NCI-H146 (cell line): ENCODE measurements at regions not wholly inside any gene's neighbourhood (a gene's known extent, or its start where the extent isn't known, plus 50 kb on each side); places are given as distances from the start of the nearest gene placed in this dataset.

Experiments
- DNase-seq: peaks from one replicate; lab custom pipeline; 2025; lab: John Stamatoyannopoulos, UW

GRCh38 chrX:82081027-82081426 is 879.1 kb downstream of the SH3BGRL start:
- DNase-seq = no peak

GRCh38 chrX:82087699-82088098 is 885.8 kb downstream of the SH3BGRL start:
- DNase-seq = no peak

- DNase-seq = no peak
Observed at GRCh38 chrX:82092307-82092706, 890.4 kb downstream of the SH3BGRL start.

- DNase-seq = no peak
Observed at GRCh38 chrX:82125103-82125502, 923.2 kb downstream of the SH3BGRL start.

- DNase-seq = no peak
Observed at GRCh38 chrX:82127228-82128123, 925.6 kb downstream of the SH3BGRL start.

DNA sequence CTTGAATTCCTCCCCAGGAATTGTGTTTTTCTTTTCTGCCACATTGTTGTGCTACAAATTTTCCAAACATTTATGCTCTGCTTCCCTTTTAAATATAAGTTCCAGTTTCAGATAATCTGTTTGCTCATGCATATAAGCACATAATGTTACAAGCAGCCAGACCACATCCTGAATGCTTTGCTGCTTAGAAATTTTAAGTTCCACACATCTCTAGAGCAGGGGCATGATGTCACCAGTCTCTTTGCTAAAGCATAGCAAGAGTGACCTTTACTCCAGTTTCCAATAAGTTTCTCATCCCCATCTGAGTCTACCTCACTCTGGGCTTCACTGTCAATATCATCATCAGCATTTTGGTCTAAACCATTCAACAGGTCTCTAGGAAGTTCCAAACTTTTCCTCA is 932.5 kb downstream of the SH3BGRL start:
- no peak for DNase-seq

DNA sequence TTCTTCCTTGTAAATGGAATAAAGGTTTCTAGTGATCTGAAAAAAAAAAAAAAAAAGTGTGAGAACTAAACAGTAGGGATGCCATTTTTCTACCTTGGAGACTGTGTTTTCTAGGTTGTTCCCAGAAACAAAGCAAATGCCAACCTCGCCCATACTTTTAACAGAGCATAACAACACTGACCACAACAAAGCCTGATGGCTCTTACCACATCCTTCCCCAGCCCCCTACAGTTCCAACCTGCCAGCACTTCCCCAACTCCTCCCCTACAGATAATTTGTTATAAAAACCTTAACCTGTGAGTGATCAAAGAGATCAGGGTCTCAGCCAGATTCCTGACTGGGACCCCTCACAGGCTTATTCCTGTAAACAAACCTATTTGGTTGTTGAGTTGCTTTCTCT is 940.0 kb downstream of the SH3BGRL start:
- DNase-seq = no peak

DNA sequence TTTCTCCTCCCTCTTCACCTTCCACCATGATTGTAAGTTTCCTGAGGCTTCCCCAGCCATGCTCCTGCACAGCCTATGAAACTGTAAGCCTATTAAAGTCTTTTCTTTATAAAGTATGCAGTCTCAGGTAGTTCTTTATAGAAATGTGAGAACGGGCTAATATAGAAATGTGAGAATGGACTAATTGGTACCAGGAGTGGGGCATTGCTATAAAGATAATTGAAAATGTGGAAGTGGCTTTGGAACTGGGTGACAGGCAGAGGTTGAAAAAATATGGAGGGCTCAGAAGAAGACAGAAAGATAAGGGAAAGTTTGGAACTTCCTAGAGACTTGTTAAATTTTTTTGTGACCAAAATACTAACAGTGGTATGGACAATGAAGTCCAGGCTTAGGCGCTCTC is 959.3 kb downstream of the SH3BGRL start:
- no peak for DNase-seq

GRCh38 chrX:82163701-82164100 is 961.8 kb downstream of the SH3BGRL start:
- no peak for DNase-seq

GRCh38 chrX:82196866-82197265 is 995.0 kb downstream of the SH3BGRL start:
- DNase-seq = no peak

GRCh38 chrX:82208975-82209374 is 1007.1 kb downstream of the SH3BGRL start:
- no peak for DNase-seq

GRCh38 chrX:82218361-82218760 is 1016.5 kb downstream of the SH3BGRL start:
- DNase-seq = peak; percentile 17

GRCh38 chrX:82219129-82219528 is 1017.2 kb downstream of the SH3BGRL start:
- DNase-seq = no peak

GRCh38 chrX:82224961-82225360 is 1023.1 kb downstream of the SH3BGRL start:
- DNase-seq = no peak

- no peak for DNase-seq
Observed at GRCh38 chrX:82230013-82230412, 1028.1 kb downstream of the SH3BGRL start.

DNA sequence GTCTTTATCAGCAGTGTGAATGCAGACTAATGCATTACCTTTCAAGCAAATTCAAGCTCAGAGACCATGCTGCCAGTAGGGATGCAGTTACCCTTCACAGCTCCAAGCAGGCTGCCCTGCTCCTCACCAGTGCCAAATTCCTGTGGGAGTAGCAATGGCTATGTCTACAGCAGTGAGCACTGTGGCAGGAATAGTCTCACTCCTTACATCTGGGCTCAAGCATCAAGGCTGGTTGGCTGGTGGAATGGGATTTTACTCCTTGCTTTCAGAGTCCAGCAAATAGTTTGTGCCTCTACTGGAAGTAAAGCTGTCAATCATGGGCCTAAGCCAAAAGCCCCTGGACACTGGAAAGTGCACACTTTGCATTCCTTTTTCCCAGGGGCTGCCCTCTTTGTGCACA is 1030.8 kb downstream of the SH3BGRL start:
- no peak for DNase-seq

GRCh38 chrX:82237328-82237727 is 1035.4 kb downstream of the SH3BGRL start:
- DNase-seq = no peak
